Central memory CD4-positive, alpha-beta T cell (primary cell): ENCODE measurements at regions not wholly inside any gene's neighbourhood (a gene's known extent, or its start where the extent isn't known, plus 50 kb on each side); places are given as distances from the start of the nearest gene placed in this dataset.
"Not testable (repeated sequence)": the region's sequence is repeated elsewhere in the genome, so short reads cannot be mapped to it uniquely, and the experiment has no call there.

Experiments
- DNase-seq: peaks from one replicate; pipeline ENCODE4 v3.0.0; 2022

DNA sequence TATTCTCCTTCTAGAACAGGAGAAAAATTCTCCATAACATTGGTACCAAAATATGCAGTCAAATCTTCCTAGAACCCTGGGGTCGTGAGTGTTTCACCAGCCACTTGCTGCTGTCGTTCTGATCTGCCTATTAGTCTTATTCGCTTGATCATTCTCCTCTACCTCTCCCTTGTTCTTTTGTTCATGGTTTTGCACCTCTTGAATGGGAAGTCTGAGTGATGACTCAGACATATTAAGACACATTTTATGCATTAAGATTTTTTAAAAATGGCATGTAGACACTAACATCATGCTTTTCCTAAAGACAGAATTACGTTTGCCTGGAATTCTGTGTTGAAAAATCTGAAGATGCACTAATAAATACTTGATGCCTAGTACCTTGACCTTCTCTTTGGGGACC is 159.2 kb upstream of the LRIG3 start:
- DNase-seq, result no peak

DNA sequence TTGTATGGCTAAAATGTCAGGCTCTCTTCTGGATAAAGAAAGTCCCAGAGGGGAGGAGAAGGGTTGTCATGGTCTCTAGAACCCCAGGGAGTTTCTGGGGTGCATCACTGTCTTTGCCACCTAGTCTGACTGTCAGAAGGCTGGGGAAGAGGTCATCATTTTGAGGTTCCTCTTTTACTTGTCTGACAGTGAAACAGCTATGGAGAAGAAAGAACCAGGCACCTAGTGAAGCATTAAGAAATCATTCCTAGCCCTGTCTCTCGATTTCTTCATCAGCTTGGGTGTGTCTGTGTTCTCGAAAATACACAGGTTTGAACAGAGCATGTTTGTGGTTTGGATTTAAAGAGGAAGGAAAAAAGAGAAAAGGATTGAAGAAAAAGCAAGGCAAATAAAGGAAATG is 158.7 kb upstream of the LRIG3 start:
- no peak for DNase-seq

DNA sequence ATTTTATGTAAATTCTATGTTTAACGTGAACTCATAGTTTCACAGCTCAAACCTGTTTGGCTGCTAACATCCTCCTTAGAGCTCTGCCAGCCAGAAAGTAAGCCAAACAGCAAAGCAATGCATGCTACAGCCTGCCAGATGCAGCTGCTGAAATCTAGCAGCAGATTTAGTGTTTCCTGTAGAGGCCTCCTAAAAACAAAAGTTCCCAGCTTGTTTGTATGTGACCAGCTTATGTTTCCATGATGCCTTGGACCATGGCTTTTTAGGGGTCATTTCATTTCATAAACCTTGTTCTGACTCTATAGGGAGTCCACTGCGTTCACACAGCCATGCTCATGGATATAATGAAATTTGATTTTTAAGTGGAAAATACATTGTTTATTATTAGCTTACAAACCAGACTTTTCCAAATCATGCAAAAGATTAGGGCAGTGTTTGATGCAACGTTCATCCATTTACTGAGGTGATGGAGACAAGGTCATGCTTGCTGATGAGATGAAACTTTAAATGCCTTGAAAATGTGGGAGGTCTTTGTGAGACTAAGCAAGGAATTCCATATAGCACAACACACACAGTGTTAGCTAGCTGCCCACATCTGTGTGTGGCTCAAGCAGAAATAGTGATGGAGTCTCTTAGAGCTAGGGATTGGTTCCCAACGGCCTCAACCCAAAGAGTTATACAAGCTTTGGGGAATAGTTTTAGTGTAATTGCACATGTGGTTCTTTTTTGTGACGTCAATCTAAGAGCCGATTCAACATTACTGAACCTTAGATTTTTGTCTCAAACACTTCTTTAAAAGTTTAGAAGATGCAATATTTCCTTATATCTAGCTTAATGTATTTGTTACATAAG is 157.5 kb upstream of the LRIG3 start:
- DNase-seq, result no peak

DNA sequence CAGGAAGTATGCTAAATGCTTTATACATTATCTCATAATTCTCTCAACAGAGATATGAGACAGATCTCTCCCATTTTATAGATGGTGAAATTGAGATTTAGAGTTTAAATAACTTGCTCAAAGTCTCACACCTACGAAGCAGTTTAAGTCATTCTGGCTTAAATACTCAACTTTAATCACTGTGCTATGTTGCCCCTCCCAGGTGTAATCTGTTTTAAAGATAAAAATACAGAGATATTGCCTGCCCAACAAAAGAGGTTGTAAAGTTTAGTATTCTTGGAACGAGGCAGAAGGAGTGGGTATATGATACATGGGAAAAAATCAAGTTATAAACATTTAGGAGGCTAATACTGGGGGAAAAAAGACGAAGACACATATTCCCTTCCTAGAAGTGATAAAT is 156.8 kb upstream of the LRIG3 start:
- DNase-seq, result no peak

DNA sequence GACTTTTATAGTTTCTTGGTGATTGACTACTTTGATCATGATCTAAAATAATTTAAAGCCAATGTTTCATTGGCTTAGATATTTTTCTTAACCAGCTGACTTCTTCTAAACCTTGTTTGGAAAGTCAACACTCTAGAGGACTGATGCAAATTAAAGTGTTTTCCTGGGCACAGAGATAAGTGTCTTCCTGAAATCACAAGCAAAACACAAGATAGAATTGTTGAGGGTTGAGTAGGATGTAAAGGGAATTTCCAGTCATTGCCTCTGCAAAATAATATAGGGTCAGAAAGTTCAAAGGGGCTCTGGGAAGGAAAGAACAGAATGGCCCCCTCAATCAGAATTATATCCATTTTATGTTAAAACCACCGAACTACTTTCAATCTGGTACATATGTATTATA is 156.3 kb upstream of the LRIG3 start:
- DNase-seq, result no peak

DNA sequence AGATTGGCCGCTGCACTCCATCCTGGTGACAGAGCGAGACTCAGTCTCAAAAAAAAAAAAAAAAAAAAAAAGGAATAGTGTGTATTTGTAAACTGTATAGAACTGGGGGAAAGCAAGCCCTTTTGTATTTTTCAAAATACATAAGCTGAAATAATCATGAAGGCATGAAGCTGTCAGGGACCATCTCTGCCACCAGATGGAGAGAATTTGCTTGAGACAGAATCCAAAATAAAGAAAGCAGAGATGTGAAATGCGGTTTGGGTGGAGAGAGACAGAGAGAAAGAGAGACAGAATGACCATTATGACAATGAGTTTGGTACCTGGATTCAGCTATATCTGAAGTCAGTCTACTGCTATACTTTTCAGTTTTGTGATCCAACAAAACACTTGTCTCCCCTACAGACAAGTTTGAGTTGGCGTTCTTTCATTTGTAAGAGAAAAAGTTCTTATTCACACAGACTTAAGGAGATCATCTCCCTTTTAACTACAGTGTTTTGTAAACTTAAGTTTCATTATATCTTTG is 155.7 kb upstream of the LRIG3 start:
- no peak for DNase-seq

DNA sequence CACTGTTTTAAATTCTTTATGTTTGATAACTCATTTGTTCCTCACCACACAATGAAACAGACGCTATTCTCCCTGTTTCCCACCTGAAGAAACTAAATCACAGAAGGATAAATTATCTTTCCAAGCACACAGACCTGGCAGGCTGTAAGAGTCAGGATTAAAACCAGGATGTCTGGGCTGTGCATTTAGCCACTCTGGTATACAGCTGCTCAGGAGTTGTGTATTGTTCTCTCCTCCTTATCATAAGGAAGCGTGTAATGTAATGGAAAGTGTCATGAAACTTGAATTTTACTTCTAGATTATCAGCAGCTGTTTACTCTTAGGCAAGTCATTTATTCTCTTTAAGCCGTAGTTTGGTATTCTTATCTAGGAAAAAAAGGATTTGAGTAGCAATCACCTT is 154.8 kb upstream of the LRIG3 start:
- DNase-seq, result no peak

DNA sequence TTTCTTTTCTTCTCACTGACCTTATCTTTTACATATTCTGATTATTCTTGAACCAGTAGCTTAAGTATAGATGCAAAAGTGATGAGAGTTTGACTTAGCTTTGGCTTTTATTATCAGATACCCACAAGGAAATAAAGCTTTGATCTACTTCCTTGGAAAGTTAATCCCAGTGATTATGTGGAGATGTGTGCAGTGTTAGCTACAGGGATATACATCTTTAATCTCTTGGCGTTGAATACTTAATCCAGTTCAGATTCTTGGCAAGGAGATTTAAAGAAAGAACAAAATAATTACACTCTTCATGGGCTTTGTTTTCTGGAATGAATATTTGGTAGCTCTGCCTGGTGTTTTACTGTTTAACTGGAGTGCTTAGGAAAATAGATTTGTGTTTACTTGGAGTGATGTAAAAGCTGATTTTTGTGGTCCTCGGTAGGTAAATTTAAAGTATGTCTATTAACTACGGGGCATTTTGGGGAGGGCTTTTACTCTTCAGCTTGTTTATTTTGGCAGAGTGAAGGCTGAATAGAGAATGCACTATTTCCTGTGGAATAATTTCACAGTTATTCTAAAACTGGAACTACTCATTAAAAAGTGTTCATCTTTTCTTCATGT is 150.1 kb upstream of the LRIG3 start:
- DNase-seq, result no peak

DNA sequence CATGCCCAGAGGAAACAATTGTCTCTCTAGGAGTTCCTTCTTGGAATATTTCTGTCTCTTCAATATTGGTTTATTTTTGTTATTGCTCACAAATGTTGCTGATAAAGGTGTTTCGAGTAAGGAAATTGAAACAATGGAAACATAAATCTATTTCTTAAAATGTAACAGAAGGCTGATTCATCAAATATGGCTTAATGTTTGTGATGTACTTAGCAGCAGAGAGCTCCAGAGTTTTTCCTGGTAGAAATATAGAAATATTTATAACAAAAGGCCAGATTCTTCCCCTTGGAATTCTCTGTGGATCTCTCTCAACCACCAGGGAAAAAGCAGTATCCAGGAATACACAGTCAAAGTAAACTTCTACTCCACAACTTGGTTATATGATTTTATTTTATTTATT is 149.2 kb upstream of the LRIG3 start:
- no peak for DNase-seq

DNA sequence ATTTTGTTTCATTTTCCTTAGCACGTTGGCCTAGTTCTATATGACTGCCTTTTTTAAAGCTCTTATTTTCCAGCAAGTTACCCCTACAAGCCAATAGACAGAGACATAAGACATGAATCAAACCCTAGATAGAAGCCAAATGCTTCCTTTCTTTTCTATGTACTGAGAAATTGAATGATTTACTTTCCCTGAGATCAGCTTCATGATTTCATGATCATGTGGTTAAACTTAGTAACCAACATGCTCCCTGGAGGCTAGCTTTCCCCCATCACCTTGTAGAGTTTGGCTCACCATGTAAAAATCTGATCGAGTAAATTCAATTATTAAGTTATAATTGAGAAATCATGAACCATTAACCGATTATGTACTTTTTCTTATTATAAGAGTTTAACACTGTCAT is 148.1 kb upstream of the LRIG3 start:
- no peak for DNase-seq

DNA sequence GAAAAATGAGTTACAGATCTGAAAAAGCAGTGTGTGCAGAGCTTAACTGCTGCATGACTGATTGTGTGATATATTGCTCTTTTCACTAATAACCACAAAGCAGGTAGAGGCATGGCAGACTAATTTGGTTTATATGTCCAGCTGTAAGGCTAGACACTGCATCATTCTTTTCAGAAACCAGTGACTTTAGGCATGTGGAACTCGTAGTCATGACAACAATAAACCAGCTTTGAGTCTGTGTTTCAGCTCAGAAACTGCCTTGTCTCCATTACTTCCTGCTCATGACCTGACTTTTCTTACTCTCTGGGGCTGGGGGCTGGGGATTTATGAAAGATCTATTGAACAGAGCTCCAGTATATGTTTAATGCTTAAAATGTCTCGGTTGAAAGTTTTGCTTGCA is 146.8 kb upstream of the LRIG3 start:
- DNase-seq, result no peak

DNA sequence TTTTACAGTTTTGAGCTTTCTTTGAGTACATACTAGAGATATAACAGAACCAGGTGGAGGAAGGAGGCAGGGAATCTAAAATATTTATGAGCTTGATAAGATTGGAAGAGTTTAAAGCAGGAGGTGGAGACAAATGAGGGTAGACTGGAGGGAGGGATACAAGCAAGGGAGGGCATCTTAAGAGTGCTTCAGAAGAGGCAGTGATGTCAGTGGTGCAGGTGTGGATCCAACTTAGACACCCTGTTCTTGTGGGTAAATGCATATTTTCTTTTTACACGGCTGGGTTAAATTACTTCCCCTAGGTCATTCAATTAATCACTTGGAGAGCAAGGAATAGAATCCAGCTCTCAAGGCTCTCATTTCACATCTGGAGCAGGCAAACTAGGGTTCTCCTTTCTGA is 146.1 kb upstream of the LRIG3 start:
- DNase-seq, result no peak

DNA sequence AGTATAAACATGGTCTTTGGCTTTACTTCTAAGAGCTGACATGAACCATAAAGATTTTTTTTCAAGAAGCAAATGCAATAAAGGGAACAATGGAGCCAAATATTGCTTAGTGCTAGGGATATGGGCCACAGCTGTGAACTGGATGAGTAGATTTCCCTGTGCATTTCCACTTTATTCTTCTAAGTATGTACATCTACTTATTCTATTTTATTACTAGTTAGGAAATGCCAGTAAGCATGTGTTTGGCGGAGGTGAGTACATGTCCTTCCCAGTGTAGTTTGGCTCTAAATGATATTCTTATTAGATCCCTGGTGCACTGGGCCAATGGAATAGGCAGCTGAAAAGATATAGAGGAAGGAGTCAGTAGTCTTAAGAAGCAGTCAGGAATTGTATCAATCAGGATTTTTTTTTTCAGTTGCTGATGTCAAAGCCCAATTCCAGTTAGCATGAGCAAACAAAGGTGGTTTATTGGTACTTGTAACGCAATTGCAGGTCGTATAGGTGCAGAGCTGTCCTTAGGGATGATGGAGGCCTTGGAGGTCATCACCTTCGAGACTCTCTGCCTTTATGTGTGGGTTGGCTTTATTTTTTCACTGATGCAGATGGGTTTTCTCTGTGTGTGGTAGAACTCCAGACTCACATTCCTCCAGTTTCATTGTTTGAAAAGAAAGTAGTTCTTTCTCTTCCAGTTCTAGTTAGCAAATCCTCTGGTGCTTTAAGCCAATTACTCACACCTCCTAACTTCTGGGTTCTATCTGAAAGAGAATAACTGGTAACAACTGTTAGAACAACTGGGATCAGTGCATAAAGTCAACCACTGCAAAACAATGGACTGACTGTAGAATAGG is 139.0 kb upstream of the LRIG3 start:
- DNase-seq, result no peak

DNA sequence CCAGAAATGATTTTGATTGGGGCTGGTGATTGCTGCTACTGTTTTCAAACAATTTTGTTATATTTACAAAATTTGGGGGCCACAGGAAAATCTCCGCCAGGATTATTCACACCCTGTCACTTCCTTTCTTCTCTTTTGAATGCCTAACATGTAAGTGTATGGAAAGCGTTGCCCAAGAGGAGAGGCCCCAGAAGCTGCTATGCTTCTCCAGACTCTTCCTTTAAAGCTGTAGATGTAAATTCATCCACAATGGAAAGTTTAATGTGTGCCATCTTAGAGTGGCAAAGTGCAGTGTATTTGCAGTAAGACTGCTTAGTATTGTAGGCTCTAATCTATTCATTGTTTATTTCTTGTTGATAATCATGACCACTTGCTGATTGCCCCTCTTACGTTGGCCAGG is 136.7 kb upstream of the LRIG3 start:
- no peak for DNase-seq

DNA sequence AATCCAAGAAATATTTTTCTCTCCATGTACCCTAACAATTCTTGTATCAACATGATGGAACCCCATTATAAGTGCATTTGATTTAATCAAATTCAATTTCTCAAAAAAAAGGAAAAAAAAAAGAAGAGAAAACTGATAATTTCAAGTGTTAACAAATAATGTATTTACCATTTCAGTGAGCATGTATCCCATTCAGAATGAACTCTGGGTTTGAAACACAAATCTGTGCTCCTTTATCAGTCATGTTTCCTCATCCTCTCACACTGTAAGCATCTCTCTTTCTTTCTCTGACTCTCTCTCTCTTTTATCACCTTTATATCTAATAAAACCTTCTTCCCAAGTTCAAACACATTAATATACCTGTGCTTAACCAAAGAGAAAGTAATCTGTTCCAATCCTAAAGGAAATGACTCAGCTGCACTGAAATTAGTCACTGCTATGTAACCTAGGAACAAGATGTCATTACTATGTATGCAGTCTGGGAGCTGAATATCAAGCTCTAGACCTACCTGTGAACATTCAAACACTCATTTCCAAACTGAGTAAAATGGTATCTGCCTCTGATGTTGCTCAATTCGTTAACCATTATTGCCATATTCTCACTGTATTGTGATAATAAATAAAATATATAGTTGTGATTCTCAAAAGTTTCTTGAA is 135.0 kb upstream of the LRIG3 start:
- no peak for DNase-seq

DNA sequence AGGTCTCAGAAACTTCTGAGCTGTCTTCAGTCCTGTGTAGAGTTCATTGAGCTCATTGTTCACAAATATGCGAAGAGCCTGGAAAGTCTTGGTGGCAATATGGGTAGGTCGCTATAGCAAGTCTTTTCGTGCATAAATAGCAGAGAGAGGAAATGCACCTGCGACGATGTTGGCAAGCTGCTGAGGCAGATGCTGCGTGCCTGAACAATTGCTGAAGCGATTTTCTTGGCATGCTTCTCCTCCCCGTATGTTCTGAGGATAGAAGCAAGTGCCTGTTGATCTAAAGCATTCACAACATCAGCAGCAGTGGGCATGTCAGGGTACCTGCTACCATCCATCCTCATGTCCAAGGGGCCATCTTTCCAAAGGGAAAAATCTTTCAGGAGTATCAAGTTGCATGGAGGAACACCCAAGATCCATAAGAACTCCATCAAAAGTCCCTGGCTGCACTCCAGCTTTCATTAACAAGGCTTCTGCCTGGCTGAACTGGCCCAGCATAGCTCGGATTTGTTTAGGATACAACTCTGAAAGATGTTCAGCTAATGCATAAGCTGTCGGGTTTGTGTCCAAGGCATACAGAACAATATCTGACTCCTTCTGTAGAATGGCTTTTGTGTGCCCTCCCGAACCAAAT is 133.1 kb upstream of the LRIG3 start:
- not testable (repeated sequence) for DNase-seq

DNA sequence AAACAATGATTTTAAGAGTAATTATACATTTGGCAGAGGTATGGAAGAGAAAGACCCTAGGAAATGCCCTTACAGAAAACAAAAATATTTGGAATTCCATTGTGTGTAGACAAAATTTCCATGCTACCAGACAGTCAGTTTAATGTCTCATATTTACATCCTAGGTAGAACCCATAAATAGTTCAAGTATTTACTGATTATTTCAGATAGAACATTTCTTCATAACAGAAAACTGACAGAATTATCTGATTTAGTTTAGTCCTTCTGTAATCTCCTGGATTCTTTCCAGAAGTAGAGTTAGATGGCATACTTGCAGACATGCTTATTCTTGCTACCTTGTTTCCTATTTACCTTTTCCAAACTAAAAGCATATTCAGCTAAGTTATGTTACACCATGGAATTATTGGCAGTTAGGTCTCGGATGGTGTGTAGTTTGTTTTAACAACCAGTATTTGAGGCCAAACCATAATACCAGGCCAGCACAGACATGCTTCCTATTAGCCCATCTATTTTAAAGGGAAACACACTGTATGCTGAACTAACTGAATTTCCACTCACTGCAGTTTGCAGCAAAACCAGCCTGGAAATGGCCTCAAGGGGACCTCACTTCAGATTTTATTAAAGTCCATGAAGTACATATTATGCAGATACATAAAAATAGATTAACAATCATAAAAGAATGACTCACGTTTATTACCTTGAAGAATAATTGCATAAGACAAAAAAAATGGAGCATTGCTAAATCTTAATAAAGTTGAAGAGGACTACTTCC is 126.6 kb upstream of the LRIG3 start:
- DNase-seq, result no peak

DNA sequence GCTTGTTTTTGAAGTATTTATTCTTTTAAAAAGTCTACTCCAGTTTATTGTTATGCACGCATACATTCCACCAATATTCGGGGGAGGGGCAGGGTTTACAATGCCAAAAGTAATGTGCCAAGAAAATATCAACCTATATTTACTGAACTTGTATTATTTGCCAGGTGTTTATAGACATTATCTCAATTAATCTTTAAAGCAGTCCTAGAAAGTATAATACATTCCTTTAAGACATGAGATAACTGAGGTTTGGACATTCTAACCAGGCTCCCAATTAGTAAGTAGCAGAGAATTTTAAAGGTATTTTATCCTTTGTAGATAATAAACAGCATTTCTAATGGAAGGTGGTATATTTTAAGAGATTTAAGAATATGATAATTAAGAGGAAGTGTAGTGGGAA is 124.5 kb upstream of the LRIG3 start:
- no peak for DNase-seq

DNA sequence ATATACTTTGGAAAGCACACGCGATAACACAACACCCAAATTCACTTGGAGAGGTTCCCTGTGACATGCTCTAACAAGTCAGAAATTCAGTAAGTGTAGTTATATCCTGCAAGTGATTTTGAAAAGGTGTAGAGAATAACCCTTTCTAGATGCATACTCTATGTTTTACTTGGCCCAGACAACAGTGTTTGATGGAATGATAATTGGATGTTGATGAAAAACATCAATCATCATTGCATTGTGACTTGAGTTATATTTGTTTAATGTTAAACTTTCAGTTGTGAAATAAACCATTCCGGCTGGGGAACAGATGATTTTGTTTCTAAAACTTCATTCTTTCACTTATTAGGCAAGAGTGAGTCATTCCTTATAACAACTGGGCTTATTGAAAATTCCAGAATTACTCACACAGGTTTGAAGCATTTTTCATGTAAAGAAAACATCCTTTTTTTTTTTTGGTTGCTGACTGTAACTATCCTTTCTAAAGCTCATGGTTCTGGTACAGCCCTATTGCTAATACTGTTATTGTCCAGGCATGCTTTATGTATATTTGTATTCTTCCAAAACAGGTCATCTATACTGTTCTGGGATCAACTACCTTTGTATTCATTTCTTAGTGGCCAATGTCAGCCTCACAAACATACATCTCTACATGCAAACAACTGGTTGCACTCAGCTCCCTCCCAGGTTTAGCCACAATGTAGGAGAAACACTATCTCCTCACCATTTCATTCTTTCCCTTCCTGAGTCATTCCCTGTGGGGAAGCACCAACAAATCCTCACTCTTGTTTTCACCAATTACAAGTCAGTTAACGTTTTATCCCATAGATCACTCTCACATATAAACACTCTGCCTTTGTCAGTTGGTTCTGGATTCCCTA is 121.2 kb upstream of the LRIG3 start:
- no peak for DNase-seq

DNA sequence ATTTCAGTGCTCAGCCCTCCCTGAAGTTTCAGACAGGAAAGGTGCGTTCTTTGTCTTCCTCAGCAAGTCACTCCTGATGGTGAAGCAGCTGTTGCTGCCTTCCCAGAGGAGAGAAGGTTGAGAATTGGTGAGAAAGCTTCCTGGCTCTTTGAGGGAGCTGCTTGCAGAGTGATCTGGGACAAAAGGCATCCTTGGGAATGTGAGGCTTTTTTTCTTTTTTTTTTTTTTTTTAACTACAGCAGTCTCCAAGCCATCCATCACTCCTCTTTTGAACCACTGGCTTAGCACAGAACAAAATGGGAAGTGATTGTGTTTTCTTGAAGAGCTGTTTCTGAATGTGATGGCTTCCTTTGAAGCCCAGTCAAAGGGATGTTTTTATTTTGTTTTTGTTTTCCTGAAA is 120.4 kb upstream of the LRIG3 start:
- no peak for DNase-seq

DNA sequence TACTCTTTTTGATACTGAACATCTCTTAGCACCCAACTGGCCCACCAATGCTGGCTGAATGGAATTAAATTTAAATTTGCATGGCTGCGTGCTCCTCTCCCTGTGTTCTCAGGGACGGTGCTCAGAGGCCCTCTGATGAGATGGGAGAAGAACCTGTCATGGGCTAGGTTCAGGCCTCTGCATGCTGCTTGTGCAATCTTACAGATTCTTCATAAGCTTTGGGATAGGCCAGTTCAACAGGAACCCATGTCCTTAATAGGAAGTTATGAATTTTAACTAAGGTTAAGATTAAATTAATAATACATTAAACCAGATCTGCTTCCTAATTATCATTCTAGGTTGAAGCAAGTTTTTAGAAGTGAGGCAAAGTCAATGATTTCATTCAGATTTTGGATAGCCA is 119.7 kb upstream of the LRIG3 start:
- no peak for DNase-seq
